ENCODE measurements at regions not wholly inside any gene's neighbourhood (a gene's known extent, or its start where the extent isn't known, plus 50 kb on each side); places are given as distances from the start of the nearest gene placed in this dataset.

GRCh38 chr5:113692891-113693457 lies 179.5 kb downstream of the YTHDC2 start:
- TF ChIP-seq SIN3A (IDR thresholded peaks at IDR 0.05; ENCODE audit: low read depth), result no peak
- TF ChIP-seq CTCF (IDR thresholded peaks at IDR 0.05 in 2 of 3, conservative IDR thresholded peaks at IDR 0.05 in 1 of 3; ENCODE audit: borderline replicate concordance in 1 of 3, insufficient read depth in 1 of 3, low read depth in 2 of 3, low read length in 2 of 3), result no peak
- no peak for TF ChIP-seq POLR2A (IDR thresholded peaks at IDR 0.05; ENCODE audit: borderline replicate concordance, extremely low read depth, insufficient read depth, insufficient read length)
- TF ChIP-seq EZH2 (IDR thresholded peaks at IDR 0.05), result no peak
- TF ChIP-seq YY1 (IDR thresholded peaks at IDR 0.05; ENCODE audit: extremely low read depth, insufficient replicate concordance, low read depth, low read length), result no peak
- no peak for TF ChIP-seq TCF7L2 (IDR thresholded peaks at IDR 0.05; ENCODE audit: borderline replicate concordance, extremely low read depth, insufficient read depth, insufficient read length)
